ENCODE measurements at regions not wholly inside any gene's neighbourhood (a gene's known extent, or its start where the extent isn't known, plus 50 kb on each side); places are given as distances from the start of the nearest gene placed in this dataset.

DNA sequence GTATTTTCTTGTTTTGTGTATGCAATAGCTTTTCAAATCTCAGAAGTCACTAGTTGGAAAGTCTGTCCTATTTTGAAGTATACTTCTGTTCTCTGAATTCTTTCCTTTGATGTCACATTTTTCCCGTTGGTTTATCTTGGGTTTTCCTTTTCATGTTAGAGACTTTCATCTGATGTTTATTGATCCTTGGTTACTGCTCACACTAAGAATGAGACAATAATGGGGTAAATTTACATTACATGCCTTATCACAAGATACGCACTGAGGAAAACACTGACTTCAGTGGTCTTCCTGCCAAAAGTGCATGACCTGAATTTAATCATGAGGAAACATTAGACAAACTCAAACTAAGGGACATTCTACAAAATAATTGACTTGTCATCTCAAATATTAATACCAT, 63.5 kb upstream of the C1GALT1 start:
- no peak for DNase-seq (ENCODE audit: low read depth in 2 of 2)

DNA sequence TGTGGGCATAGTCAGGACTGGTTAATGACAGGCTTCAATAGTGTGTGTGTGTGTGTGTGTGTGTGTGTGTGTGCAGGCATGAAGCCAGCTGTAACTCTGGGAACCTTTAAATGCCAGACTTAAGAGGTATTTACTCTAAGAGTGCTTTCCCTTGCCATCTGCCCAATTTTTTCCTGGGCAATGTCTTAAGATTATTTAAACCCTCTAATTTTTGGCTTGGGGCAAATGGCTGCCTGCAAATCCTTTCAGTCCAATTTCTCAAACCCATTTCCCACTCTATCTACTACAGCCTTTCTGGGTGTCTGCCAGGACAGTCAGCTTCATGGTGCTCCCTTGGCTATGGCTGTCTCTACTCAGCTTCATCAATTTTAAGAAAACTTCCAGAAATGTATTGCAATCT, 62.6 kb upstream of the C1GALT1 start:
- no peak for DNase-seq (ENCODE audit: low read depth in 2 of 2)

DNA sequence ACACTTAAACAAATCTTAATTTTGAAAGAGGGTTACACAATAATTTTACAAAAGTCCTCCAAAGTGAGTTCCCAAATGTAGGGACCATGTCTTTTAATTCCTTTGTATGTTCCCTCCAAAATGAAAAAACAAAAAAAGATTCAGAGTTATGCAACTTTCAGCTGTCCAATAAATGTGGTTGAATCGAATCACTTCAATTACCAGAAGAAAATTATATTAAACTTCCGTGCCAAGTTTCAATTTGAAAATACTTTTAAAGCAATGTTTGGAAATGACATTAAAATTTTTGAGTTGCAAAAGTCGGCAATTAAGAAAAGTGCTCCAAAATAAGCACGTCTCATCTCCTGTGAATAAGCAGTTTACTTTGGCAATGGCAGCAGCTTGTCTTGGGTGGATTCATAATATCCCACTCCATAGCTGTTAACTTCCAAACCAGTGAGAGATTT, 60.3 kb upstream of the C1GALT1 start:
- DNase-seq (ENCODE audit: low read depth in 2 of 2) = no peak

DNA sequence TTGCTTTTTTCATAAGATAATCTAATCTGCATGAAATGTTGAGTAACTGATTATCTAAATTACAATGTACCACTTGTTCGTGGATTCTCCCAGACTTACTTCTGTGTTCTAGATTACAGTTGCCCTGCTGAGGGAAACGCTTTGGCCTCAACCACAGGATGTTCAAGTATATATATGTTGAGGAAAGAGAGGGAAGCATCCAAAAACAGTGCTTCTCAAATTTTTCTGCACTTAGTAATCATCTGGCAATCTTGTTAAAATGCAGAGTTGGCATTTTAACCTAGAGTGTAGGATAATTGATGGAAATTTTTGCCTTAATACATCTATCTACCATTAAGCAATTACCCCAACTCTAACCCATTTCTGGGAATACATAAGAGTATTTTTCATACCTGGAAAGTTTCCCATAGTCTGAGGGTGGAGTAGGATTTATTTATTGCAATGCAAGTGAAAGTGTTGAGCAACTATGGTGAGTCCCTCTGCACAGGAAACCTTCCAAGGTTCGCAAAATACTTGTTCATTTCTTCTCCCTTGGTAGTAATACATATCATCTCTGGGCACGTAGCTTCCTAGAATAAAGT, 59.6 kb upstream of the C1GALT1 start:
- DNase-seq (ENCODE audit: low read depth in 2 of 2) = no peak

DNA sequence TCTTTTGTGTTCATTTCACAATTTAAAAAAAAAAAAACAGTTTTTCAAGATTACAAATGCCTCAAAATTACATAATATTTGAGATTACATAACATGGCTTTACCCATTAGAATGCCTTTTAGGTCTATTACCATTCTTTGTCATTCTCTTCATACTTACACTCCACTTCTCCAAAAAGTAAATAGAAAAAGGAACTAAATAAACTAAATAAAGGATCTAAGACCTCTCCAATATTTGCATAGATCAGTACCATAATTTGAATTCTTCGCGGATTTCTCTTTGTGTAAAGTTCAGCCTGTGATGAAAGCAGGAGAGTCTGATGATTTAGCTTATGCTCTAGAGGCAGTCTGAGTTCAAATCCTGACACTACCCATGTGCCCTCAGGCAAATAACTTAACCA, 56.4 kb upstream of the C1GALT1 start:
- no peak for DNase-seq (ENCODE audit: low read depth in 2 of 2)

DNA sequence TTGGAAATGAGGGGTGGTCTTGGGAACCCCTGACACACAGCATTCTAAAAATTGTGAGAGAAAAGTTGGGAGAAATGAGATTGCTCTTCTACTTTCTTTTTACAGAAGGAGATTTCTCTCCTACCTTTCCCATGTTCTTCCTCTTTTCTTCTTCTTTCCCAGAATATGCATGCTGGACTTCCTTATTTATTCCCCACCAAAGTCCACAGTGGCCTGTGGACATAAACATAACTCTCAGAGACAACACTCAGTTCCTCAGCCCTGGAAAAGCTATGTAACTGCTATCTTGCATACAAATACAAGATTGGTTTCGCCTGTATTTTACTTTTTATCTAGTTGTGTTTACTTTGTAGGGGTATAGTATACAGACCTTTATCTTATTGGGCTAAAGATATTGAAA, 54.6 kb upstream of the C1GALT1 start:
- DNase-seq (ENCODE audit: low read depth in 2 of 2) = no peak

DNA sequence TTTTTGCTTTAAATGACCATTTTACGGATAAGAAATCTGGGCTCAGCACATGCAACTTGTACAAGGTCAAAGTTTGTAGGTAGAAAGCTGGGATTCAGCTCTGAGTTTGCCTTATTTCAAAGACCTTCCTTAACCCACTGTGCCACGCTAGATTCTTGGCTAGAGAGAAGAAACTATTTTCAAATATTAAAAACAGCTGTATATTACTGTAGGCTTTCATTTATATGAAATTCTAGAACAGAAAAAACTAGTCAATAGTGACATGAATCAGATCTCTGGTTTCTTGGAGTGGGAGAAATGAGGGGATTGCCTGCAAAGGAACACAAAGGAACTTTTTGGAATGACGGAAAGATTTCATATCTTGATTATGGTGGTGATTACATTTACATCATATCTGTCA, 53.0 kb upstream of the C1GALT1 start:
- no peak for DNase-seq (ENCODE audit: low read depth in 2 of 2)

DNA sequence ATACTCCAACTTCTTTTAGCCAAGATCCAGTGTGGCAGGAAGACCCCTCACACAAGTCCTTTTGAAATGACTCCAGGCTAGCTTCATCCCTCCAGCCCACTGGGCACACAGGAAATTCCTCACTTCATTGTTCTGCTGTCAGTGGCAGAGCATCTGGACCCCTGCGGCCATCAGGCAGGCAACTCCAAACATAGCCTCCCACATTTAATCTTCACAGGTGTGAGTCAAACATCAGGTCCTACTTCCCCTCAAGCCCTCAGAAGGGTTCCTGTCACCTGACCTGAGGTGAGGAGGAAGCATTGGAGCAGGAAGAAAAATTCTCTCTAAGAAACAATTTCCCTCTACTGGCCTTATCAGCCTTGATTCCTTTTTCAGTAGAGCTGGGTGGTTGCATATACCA, 51.1 kb upstream of the C1GALT1 start:
- no peak for DNase-seq (ENCODE audit: low read depth in 2 of 2)

Data from stimulated activated CD4-positive, alpha-beta T cell treated with anti-CD3 and anti-CD28 coated beads, Interleukin-1b, Interleukin-23, amount 100 ng/mL, for 1 hour (primary cell).